Astrocyte (in vitro differentiated cells and primary cell): ENCODE measurements at regions not wholly inside any gene's neighbourhood (a gene's known extent, or its start where the extent isn't known, plus 50 kb on each side); places are given as distances from the start of the nearest gene placed in this dataset.

Experiments
- CTCF ChIP-seq: IDR thresholded peaks from 2 replicates; pipeline ENCODE4 v1.5.1; 2011; ENCODE audit warnings: low read depth, mild to moderate bottlenecking, inconsistent platforms, low read length, moderate library complexity; ENCODE audit not compliant: insufficient read depth
- EZH2 ChIP-seq: IDR thresholded peaks from 2 replicates; pipeline ENCODE4 v1.6.1; 2012; ENCODE audit warnings: mild to moderate bottlenecking, low read length, inconsistent platforms; ENCODE audit not compliant: insufficient read depth

- no peak for TF ChIP-seq CTCF
- no peak for TF ChIP-seq EZH2
Measured at GRCh38 chrX:140292961-140293360, 211.9 kb downstream of the SOX3 start.
